GM18909 (cell line): ENCODE measurements at regions not wholly inside any gene's neighbourhood (a gene's known extent, or its start where the extent isn't known, plus 50 kb on each side); places are given as distances from the start of the nearest gene placed in this dataset.

Experiments
- ATAC-seq: cut with Tn5 transposase; IDR thresholded peaks from one replicate; pipeline ENCODE4 v1.9.1; 2021; ENCODE audit warnings: mild to moderate bottlenecking; ENCODE audit not compliant: unreplicated experiment, poor library complexity

DNA sequence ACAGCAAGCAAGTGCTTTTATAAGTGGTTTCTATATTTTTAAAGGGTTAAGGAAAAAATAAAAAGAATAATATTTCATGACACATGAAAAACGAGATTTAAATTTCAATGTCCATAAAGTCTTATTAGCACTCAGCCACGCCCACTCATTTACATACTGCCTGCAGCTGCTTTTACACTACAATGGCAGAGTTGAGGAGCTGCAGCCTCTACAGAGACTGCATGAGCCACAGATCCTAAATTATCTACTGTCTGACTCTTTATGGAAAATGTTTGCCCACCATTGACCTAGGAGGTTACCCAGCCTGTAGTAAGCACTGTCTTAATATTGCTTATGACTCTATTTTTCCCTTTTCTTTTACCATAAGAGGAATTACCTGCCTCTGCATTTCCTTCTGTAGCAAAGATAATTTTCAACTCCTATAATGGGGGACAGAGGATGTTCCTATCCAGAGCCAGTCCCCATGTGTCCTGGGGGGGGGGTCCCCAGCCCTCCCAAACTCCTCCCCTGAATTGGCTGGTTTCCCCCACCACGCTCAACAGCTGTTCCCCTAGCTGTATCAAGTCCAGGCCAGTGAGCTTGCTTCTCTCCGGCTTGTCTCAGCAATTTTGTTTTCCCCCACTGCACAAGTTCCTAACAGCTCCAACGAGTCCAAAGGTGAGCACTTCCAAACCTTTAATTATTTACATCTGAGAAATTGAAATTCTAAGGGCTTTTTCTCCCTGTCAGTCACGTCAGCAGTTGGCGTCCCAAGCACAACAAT is 139.4 kb upstream of the ERCC4 start:
- no peak for ATAC-seq

DNA sequence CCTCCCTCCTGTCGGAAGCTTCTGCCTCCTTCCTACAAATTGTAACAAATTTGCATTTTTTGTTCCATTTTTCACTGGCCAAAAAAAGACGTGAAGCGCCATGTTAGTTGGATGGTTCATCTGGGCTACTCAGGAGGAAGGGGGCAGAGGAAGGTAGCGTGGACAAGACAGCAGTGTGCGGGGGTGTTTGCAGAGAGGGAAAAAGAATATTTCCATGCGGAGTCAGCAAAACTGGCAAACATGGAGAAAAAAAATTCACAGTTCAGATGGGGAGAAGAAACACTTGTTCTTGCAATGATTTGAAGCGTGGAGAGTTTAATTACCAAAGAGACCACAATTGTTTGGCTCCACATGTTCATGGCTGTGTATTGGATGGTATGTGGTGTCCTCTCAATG is 138.8 kb upstream of the ERCC4 start:
- ATAC-seq: no peak

DNA sequence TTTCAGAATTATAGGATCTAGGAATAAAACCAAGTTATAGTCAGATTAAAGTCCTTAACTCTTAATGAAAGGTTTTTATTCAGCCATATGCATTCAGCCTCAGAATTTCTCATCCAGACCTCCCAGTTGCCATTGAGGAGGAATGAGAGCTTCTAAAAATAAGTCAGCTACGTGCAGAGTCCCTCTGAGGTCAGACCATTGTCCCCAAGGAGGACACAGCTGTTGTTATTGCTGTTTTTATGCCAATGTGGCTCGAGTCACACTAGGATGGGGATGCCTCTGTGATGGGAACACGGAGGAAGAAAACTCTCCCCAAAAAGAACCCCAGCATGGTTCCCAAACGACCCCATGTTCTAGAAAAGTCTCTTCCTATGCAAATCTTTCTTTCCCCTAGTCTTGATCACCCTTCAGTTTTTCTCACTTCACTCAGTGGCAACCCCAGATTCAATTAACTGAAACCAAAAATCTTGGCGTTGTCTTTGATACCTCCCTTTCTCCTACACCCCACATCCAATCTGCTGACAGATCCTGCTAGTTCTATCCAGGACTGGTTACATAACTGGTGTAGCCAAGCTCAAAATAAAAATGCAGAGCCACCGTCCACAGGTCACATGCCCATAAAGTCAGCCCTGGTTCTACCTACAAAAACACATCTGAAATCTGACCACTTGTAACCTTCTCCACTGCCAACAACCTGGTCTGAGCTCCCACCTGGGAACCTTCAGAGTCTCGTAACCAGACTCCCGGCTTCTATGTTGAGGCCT is 138.2 kb upstream of the ERCC4 start:
- no peak for ATAC-seq

DNA sequence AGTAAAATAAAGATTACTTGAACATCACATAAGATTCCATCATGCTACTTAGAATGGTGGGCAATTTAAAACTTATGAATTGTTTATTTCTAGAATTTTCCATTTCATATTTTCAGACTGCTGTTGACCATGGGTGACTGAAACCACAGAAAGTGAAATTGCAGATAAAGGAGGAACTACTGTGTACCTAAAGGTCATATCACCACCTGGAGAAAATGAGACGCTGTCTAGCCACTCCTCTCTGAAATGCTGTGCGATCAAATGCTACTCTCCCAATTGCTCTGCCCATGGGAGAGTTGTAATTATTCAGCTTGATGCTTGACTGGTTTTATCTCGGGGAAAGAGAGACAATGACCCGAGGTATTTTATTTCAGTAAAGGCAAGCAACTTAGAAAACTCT is 128.9 kb upstream of the ERCC4 start:
- ATAC-seq: no peak

DNA sequence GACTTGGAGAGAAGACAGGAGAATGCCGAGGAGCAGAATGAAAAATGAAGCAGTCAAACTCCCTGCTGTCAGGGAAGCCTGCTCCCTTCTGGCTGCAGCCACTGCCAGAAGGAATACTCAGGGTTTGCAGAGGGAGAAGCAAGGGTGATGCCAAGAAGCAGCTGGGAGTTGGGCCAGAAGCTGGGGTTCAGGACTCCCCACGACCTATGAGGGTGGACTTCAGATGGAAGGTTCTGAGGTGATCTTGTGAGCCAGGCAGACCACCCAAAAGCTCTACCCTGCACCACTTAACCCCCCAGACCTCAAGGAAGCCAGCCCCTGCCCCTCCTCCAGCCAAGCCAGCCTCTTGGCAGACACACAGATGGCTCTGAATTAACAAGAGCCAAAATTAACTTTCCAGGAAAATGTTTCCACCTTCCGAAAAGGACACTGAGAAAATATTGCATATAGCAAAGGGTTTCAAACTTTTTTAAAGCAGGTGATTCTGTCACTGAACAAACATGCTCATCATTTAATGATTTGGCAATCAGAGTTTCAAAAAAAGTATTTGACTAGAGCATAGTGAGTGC is 126.0 kb upstream of the ERCC4 start:
- ATAC-seq: no peak

DNA sequence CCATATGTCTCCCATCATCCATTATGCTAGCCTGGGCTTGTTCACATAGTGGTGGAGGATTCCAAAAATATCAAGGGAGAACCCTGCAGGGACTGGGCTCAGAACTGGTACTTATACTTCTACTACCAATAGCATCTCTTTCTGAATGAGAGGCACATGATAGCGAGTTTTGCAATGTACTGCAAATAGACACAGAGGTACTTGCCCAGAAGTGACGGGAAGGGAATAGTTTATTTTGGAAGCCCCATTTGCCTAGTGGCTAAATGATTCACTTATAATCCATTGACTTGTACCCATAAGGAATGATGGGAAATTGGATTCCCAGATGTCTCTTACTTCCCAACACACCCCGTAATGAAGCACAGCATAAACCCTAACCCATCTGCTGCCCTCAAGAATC is 124.8 kb upstream of the ERCC4 start:
- ATAC-seq: no peak

DNA sequence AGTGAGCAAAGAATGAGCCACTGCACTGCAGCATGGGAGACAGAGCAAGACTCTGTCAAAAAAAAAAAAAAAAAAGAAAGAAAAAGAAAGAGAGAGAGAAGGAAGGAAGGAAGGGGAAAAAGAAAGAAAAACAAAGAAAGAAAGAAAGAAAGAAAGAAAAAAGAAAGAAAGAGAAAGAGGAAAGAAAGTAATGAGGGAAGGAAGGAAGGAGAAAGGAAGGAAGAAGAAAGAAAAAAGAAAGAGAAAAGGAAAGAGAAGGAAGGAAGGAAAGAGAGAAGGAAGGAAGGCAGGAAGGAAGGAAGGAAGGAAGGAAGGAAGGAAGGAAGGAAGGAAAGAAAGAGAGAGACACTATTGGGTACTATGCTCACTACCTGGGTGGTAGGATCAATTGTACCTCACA is 122.2 kb upstream of the ERCC4 start:
- no peak for ATAC-seq

DNA sequence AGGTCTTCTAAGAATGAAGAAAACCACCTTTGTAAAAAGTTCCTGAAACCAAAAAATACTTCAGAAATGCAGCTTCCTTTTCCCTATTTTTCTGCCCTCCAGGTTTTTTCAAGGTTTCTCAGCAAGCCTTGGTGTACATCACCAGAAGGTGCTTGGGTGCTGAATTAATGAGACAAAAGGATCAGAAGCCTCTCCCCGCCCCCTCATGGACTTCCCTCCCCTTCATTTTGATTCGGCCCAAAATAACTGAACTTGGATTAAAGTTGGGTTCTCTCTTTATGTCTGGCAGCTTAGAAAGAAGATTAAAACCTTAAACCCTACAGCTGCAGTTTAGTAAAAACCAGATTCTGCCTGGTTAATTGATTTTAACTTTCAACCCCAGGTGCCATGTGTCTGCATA is 121.7 kb upstream of the ERCC4 start:
- no peak for ATAC-seq

DNA sequence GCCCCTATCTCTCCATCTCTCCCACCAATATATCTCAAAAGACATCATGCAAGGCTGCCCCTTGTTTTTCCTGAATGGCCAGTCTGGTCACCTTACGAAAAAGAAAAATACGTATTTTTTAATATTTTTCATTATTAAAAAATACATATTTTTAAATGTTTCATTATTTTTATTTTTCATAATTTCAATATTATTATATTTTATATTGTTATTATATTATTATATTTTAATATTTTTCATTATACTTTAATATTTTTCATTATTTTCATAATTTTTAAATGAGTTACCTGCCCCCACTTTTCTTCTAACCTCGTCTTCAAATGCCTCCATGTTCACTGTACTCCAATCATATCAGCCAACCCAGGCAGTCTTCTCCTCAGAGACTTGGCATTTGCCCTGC is 116.0 kb upstream of the ERCC4 start:
- ATAC-seq: no peak

DNA sequence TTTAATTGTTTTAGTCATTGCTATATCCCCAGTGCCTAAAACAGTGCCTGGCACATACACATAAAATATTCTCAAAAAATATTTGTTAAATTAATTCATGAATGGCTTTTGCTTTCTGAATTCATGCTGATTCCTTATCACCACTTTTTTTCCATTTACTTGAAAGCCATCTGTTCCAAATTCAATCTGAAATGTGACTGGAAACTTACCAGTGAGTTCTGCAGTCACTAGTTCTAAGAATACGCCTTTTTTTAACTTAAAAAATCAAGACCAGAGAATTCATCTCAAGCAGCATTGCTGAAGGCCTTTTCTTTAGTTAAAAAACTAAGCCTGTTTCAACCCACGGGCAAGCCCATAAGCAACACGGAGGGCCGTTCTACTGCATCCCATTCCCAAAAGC is 114.0 kb upstream of the ERCC4 start:
- no peak for ATAC-seq

DNA sequence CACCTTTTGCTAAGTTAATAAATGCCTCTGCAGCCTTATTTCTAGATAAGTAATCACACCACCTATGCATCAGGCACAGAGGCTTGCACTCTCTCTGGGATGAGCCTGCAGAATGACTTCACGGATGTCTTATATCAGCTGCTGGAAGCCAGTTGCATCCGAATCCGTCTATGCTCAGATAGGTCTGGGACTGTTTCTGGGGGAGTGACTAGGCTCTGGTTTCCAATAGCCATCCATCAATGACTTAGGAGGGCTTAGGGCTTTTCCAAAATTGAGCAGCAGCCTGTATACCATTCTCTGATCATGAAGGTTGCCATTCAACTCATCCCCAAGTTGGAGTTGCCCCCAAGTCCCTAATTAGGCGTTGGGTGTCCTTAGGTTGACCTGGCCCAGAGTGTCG is 113.3 kb upstream of the ERCC4 start:
- no peak for ATAC-seq

DNA sequence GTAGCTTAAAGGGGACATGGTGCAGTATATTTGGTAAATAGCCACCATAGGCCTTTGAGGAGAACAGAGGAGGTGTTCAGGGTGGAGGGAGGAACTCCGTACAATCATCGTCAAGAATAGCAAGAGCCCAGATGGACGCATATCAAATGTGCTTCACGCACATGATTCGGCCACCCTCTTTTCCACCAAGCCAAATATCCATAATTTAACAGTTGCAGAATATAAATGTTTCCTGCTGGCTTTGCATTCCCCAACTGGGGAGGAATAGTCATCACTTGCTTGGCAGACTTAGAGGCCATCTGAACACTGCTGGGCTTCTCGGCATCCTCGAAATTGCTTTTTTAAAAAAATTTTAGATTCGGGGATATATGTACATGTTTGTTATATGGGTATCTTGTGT is 111.9 kb upstream of the ERCC4 start:
- no peak for ATAC-seq

DNA sequence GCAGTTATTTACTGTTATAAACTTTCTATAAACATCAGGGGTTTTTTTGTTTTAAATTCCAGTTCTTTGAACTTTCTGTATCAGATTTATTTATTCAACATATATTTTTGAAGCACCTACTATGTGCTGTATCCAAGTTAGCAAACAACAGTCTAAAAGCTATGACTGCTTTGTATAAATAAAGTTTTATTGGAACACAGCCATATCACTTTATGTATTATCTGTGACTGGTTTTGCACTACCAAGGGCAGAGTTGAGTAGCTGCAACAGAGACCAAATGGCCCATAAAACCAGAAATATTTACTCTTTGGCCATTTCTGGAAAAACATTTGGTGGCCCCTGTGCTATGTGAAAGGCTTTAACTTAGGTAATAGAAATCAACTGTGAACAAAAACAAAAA is 110.2 kb upstream of the ERCC4 start:
- ATAC-seq: no peak

DNA sequence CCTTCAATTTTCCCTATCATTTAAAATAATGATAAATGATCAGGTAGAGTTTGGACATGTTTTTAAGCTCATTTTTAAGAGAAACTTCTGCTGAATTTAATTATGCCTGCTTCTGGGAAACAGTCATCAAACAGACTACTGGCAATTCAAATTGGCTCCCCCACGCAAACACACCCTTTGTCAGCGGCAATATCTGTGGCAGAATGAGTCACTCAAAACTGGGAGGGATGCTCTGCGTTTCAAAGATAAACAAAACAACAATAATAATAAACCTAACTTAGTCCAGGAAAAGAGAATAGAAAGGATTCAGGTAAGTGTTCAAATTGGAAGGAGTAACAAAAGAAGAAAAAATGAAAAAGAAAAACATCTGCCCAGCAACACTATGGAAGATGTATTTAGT is 108.1 kb upstream of the ERCC4 start:
- no peak for ATAC-seq

DNA sequence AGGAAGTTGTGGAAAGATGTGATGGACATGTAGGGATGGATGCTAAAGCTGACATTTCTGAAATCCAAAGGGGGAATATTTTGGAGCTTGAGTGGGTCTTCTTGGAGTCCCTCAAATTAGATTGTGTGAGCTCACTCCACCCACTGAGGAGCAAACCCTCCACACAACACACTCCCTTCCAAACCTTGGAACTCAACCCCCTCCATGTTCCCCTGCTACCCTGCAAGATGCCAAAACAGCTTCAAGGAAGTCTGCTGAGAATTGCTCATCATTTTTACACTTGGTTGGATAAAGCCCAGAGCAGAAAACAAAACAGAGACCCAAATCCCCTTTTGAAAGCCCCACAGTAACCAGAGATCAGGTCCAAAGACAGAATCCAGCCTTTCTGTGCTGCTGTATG is 103.3 kb upstream of the ERCC4 start:
- ATAC-seq: no peak

DNA sequence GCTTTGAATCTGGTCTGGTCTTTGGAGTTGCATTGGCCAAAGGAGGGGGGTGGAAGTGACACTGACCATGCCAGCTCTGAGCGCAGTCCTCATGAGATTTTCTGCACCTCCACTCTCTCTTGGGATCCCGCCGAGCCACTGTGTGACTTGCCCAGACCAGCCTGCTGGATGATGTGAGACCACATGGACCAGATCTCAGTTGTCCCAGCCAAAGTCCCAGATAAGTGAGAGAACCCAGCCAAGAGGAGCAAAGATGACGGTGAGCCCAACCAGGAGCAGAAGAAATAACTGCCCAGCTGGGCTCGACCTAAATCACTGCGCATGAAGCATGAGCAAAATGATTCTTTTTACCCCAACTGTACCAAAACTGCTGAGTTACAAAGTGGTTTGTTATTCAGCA is 96.5 kb upstream of the ERCC4 start:
- no peak for ATAC-seq

DNA sequence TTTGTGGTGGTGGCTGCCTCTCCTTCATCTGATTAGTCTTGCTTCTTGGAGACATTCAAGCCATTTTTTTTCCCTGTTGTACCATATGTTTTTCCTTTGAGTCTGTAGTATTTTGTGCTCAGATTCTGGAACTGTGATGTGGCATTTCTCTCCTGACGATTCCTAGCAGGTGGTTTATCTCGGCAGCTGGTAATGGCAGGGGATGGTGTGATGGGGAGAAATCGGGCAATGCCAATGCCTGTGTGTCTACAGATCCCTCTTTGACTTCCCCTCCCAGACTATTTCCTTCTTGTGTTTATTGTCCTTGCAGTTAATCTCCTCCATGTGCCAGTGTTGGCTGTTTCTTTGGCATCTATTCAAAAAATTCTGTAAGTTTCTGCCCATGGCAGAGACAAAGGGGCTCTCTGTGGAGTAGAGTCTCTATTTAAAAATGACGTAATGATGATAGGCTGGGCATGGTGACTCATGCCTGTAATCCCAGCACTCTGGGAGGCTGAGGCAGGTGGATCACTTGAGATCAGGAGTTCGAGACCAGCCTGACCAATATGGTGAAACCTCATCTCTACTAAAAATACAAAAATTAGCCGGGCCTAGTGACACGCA is 90.2 kb upstream of the ERCC4 start:
- no peak for ATAC-seq

DNA sequence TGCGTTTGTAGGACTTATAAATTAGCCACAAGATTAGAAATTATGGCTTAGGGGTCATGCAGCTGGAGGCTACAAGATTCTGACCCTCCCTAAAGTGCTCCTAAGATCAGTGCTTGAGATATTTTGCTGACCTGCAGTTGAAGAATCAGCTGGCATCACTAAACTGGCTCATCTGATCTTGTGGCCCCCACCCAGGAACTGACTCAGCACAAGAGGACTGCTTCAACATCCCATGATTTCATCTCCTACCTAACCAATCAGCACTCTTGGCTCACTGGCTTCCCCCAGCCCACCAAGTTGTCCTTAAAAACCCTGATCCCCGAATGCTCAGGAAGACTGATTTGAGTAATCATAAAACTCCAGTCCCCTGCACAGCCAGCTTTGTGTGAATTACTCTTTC is 86.4 kb upstream of the ERCC4 start:
- ATAC-seq: no peak

DNA sequence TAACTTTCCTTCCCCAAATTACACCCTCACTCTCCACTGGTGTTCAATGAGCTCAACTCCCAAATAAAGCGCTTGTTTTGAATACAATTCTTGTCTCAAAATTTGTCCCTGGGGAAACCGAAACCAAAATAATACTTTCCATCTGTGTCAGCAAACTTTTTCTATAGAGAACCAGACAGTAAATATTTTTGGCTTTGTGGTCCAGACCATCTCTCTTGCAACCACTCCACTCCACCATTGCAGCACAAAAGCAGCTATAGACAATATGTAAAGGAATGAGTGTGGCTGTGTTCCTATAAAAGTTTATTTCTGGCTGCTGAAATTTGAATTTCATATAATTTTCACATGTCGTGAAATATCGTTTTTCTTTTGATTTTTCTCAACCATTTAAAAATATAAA is 84.6 kb upstream of the ERCC4 start:
- ATAC-seq: no peak

DNA sequence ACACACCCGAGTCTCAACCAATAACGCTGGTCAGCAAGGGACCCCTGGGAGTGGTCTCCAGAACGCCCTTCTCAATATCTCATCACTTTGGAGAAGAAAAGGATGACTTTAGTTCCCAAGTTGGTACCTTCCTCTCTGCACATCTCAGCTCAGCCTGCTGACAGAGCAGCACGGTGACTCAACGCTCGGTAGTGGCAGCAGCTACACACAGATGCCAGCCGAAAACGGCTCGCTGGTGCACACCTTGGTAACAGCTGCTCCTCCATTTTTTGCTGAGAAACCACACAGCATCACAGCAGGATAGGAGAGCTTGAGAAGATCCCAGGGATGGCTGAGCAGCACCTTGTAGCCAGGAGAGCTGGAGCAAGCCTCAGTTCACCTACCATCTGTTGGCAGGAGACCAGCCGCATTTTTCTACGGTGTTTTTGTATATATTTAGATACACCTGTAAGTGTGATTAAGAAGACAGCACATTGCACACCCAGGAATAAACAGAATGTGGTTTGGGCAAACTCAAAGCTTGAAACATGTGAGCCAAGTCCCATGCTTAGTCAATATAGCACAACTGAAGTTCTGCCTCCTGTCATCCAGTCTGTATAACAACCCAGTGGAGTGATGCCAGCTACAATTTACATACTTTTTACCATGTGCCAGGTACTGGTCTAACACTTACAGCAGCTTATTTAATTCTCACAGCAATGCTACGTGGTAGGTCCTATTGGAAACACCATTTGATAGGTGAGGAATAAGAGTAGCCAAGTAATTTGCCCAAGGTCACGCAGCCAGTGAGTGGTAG is 83.8 kb upstream of the ERCC4 start:
- ATAC-seq: no peak
